ENCODE measurements at regions not wholly inside any gene's neighbourhood (a gene's known extent, or its start where the extent isn't known, plus 50 kb on each side); places are given as distances from the start of the nearest gene placed in this dataset.

DNA sequence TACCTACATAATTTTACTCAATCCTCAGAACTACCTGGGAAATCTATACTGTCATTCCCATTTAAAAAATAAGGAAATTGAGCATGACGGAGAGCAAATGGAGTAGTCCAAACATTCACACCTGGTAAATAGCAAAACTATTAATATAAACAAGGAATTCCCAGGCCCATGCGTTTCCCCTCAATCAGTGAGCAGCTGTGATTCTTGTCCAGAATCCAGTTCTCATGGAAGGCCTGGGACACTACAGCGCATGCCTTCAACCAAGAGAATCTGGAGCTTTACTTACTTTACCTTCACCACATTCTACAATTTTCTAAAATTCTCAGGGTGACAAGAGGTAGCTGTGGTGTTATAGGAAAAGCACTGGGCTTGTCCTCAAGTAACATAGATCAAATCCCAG is 259.0 kb downstream of the LRATD1 start:
- no peak for DNase-seq
- peaks cover 0 to 9% (median 2%) of the 10 kb centered on the region in 7 donors for H3K9me3 Mint-ChIP-seq
- no peaks in the 10 kb centered on the region for H3K79me2 ChIP-seq (ENCODE audit: insufficient read depth, low read length)
- intact Hi-C loops (cut with micrococcal nuclease) = no loop called here
- no peak overlapping the region for H3K4me3 ChIP-seq (replicated peaks in 1 of 3; ENCODE audit: low read depth in 2 of 3, low read length in 3 of 3)
- no peak overlapping the region for H3K27ac ChIP-seq (ENCODE audit: low read depth in 1 of 2, low read length in 2 of 2)
- H3K4me1 Mint-ChIP-seq = no peaks in the 10 kb centered on the region
- H4K20me1 ChIP-seq (ENCODE audit: insufficient read depth, low read length) = no peaks in the 10 kb centered on the region
- H3K27me3 ChIP-seq (ENCODE audit: control insufficient read depth in 2 of 2, insufficient read depth in 2 of 2, low read length in 2 of 2) = no peaks in the 10 kb centered on the region
- H3K4me1 ChIP-seq (ENCODE audit: control insufficient read depth in 1 of 2, insufficient read depth in 2 of 2, low read length in 2 of 2) = no peaks in the 10 kb centered on the region
- no peaks in the 10 kb centered on the region for H3K9me3 ChIP-seq (replicated peaks in 1 of 2; ENCODE audit: control insufficient read depth in 1 of 2, insufficient read depth in 1 of 2, low read length in 2 of 2)
- no peak overlapping the region for H2AFZ ChIP-seq (ENCODE audit: insufficient read depth, low read depth, low read length, poor library complexity, severe bottlenecking)
- H3K9ac ChIP-seq (ENCODE audit: insufficient read depth, low read length, poor library complexity, severe bottlenecking) = no peak overlapping the region
- peaks cover 0 to 2% (median 0%) of the 10 kb centered on the region in 3 donors for H3K27me3 Mint-ChIP-seq (ENCODE audit: low read depth in 3 of 3)
- H3K4me3 Mint-ChIP-seq = no peak overlapping the region
- H3K27ac Mint-ChIP-seq = no peak overlapping the region
- no peak overlapping the region for H3K4me2 ChIP-seq (replicated peaks; ENCODE audit: extremely low read depth, low read length, poor library complexity, severe bottlenecking)
- WGBS (ENCODE audit: insufficient coverage) = 63% methylated on average over 1 of the region's 3 CpGs
- no peaks in the 10 kb centered on the region for H3K36me3 Mint-ChIP-seq
- TF ChIP-seq, protein P1, sequence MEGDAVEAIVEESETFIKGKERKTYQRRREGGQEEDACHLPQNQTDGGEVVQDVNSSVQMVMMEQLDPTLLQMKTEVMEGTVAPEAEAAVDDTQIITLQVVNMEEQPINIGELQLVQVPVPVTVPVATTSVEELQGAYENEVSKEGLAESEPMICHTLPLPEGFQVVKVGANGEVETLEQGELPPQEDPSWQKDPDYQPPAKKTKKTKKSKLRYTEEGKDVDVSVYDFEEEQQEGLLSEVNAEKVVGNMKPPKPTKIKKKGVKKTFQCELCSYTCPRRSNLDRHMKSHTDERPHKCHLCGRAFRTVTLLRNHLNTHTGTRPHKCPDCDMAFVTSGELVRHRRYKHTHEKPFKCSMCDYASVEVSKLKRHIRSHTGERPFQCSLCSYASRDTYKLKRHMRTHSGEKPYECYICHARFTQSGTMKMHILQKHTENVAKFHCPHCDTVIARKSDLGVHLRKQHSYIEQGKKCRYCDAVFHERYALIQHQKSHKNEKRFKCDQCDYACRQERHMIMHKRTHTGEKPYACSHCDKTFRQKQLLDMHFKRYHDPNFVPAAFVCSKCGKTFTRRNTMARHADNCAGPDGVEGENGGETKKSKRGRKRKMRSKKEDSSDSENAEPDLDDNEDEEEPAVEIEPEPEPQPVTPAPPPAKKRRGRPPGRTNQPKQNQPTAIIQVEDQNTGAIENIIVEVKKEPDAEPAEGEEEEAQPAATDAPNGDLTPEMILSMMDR (IDR thresholded peaks at IDR 0.05) = no peak
- no peaks in the 10 kb centered on the region for H3K36me3 ChIP-seq (replicated peaks in 1 of 2; ENCODE audit: control insufficient read depth in 1 of 2, insufficient read depth in 2 of 2, low read length in 2 of 2)

DNA sequence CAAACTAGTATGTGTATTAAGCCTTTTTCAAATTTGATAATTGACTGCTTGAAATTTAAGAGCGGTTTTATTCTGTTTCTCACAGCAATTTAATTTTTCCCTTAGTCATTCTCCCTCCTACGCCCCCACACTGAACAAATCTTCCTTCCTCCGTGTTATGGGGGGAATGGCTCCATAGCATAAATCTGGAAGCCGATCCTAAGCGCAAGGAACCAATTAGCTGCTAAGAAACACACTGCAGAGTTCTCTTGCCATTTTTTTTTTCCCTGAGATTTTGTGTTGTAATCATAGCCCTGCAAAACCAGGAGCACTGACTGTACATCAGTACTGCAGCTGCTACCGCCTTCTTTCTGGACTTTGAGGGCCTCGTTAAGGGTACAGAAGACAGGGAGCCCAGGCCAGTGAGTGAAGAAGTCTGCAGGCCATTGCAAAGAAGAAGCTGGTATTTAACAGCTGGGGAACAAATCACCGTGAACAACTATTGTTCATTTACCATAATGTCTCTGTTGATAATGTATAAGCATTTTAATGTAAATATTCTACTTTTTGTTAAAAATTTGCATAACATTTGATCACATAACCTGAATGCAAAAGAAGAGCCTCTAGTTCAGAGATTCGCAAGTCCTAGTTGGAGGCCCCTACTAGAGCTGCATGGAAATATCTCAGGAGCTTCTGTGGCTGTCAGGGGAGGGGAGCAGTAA is 264.0 kb downstream of the LRATD1 start:
- H3K4me3 Mint-ChIP-seq = no peak overlapping the region
- H3K27ac Mint-ChIP-seq = no peak overlapping the region
- no peak overlapping the region for H3K27ac ChIP-seq (ENCODE audit: low read depth in 1 of 2, low read length in 2 of 2)
- no peaks in the 10 kb centered on the region for H3K36me3 ChIP-seq (replicated peaks in 1 of 2; ENCODE audit: control insufficient read depth in 1 of 2, insufficient read depth in 2 of 2, low read length in 2 of 2)
- no peak overlapping the region for H3K4me3 ChIP-seq (replicated peaks in 1 of 3; ENCODE audit: low read depth in 2 of 3, low read length in 3 of 3)
- H3K36me3 Mint-ChIP-seq = no peaks in the 10 kb centered on the region
- TF ChIP-seq, protein P1 (IDR thresholded peaks at IDR 0.05) = no peak
- no peak for DNase-seq
- intact Hi-C loops (cut with micrococcal nuclease) = no loop called here
- no peaks in the 10 kb centered on the region for H3K79me2 ChIP-seq (ENCODE audit: insufficient read depth, low read length)
- H2AFZ ChIP-seq (ENCODE audit: insufficient read depth, low read depth, low read length, poor library complexity, severe bottlenecking) = no peak overlapping the region
- H3K4me1 ChIP-seq (ENCODE audit: control insufficient read depth in 1 of 2, insufficient read depth in 2 of 2, low read length in 2 of 2) = no peaks in the 10 kb centered on the region
- H3K9me3 Mint-ChIP-seq = peaks cover 0 to 6% (median 4%) of the 10 kb centered on the region in 7 donors
- no peak overlapping the region for H3K9ac ChIP-seq (ENCODE audit: insufficient read depth, low read length, poor library complexity, severe bottlenecking)
- WGBS (ENCODE audit: insufficient coverage) = 93% methylated on average over 5 of the region's 9 CpGs
- H3K9me3 ChIP-seq (replicated peaks in 1 of 2; ENCODE audit: control insufficient read depth in 1 of 2, insufficient read depth in 1 of 2, low read length in 2 of 2) = no peaks in the 10 kb centered on the region
- no peaks in the 10 kb centered on the region for H4K20me1 ChIP-seq (ENCODE audit: insufficient read depth, low read length)
- H3K4me2 ChIP-seq (replicated peaks; ENCODE audit: extremely low read depth, low read length, poor library complexity, severe bottlenecking) = no peak overlapping the region
- no peaks in the 10 kb centered on the region for H3K27me3 ChIP-seq (ENCODE audit: control insufficient read depth in 2 of 2, insufficient read depth in 2 of 2, low read length in 2 of 2)
- no peaks in the 10 kb centered on the region for H3K4me1 Mint-ChIP-seq
- H3K27me3 Mint-ChIP-seq (ENCODE audit: low read depth in 3 of 3) = peaks cover 0 to 1% (median 0%) of the 10 kb centered on the region in 3 donors
